GM18907 (cell line): ENCODE measurements at regions not wholly inside any gene's neighbourhood (a gene's known extent, or its start where the extent isn't known, plus 50 kb on each side); places are given as distances from the start of the nearest gene placed in this dataset.
A peak's percentile ranks its signal among the peaks of the same experiment; 100 is the strongest.

Experiments used
- ATAC-seq: cut with Tn5 transposase; IDR thresholded peaks from one replicate; pipeline ENCODE4 v1.9.1; 2021; ENCODE audit warnings: mild to moderate bottlenecking, moderate library complexity; ENCODE audit not compliant: unreplicated experiment

- no peak for ATAC-seq
These were observed 145.5 kb upstream of the POU5F2 start for GRCh38 chr5:93886917-93887361.

GRCh38 chr5:93886098-93886806 is 144.9 kb upstream of the POU5F2 start:
- ATAC-seq = no peak

- no peak for ATAC-seq
These were observed 142.9 kb upstream of the POU5F2 start for GRCh38 chr5:93884254-93884653.

GRCh38 chr5:93883459-93883858 is 142.1 kb upstream of the POU5F2 start:
- no peak for ATAC-seq

GRCh38 chr5:93875693-93876092 is 134.3 kb upstream of the POU5F2 start:
- ATAC-seq = no peak

GRCh38 chr5:93874491-93874890 is 133.1 kb upstream of the POU5F2 start:
- peak; percentile 74 for ATAC-seq

- peak; percentile 72 for ATAC-seq
These were observed 132.7 kb upstream of the POU5F2 start for GRCh38 chr5:93874080-93874479.

- no peak for ATAC-seq
These were observed 131.9 kb upstream of the POU5F2 start for GRCh38 chr5:93873211-93873736.

GRCh38 chr5:93870649-93871048 is 129.2 kb upstream of the POU5F2 start:
- ATAC-seq = no peak

- no peak for ATAC-seq
These were observed 127.5 kb upstream of the POU5F2 start for GRCh38 chr5:93868851-93869250.

- no peak for ATAC-seq
These were observed 108.9 kb upstream of the POU5F2 start for GRCh38 chr5:93850311-93850710.

GRCh38 chr5:93845376-93845775 is 104.0 kb upstream of the POU5F2 start:
- ATAC-seq = no peak

GRCh38 chr5:93831449-93831848 is 90.0 kb upstream of the POU5F2 start:
- no peak for ATAC-seq

- no peak for ATAC-seq
These were observed 89.5 kb upstream of the POU5F2 start for GRCh38 chr5:93830893-93831292.

GRCh38 chr5:93829346-93829745 is 87.9 kb upstream of the POU5F2 start:
- ATAC-seq = no peak

GRCh38 chr5:93821891-93822415 is 80.6 kb upstream of the POU5F2 start:
- no peak for ATAC-seq

GRCh38 chr5:93819668-93820067 is 78.3 kb upstream of the POU5F2 start:
- ATAC-seq = no peak

GRCh38 chr5:93810780-93811179 is 69.4 kb upstream of the POU5F2 start:
- no peak for ATAC-seq

GRCh38 chr5:93809430-93809829 is 68.0 kb upstream of the POU5F2 start:
- no peak for ATAC-seq

- no peak for ATAC-seq
These were observed 66.4 kb upstream of the POU5F2 start for GRCh38 chr5:93807846-93808245.

- ATAC-seq = no peak
These were observed 64.4 kb upstream of the POU5F2 start for GRCh38 chr5:93805616-93806379.
